NCI-H345 (cell line): ENCODE measurements at regions not wholly inside any gene's neighbourhood (a gene's known extent, or its start where the extent isn't known, plus 50 kb on each side); places are given as distances from the start of the nearest gene placed in this dataset.

Experiments
- DNase-seq: peaks from one replicate; lab custom pipeline; 2025; lab: John Stamatoyannopoulos, UW

GRCh38 chr2:226274143-226274542 lies 525.5 kb downstream of the IRS1 start:
- DNase-seq, result no peak

GRCh38 chr2:226273440-226273839 lies 526.2 kb downstream of the IRS1 start:
- no peak for DNase-seq

GRCh38 chr2:226272435-226272834 lies 527.2 kb downstream of the IRS1 start:
- DNase-seq, result no peak

GRCh38 chr2:226270285-226271058 lies 529.1 kb downstream of the IRS1 start:
- no peak for DNase-seq

GRCh38 chr2:226267516-226268289 lies 531.9 kb downstream of the IRS1 start:
- DNase-seq, result peak; percentile 75

- no peak for DNase-seq
Measured at GRCh38 chr2:226256709-226257376, 542.8 kb downstream of the IRS1 start.

GRCh38 chr2:226256237-226256636 lies 543.4 kb downstream of the IRS1 start:
- DNase-seq, result no peak

GRCh38 chr2:226251661-226252060 lies 548.0 kb downstream of the IRS1 start:
- no peak for DNase-seq

GRCh38 chr2:226247289-226248275 lies 552.0 kb downstream of the IRS1 start:
- DNase-seq, result no peak

- no peak for DNase-seq
Measured at GRCh38 chr2:226234187-226234586, 565.4 kb downstream of the IRS1 start.

- no peak for DNase-seq
Measured at GRCh38 chr2:226233388-226233787, 566.2 kb downstream of the IRS1 start.

GRCh38 chr2:226228080-226228479 lies 571.5 kb downstream of the IRS1 start:
- no peak for DNase-seq

- DNase-seq, result no peak
Measured at GRCh38 chr2:226227341-226227740, 572.3 kb downstream of the IRS1 start.

GRCh38 chr2:226223704-226224103 lies 575.9 kb downstream of the IRS1 start:
- no peak for DNase-seq

- no peak for DNase-seq
Measured at GRCh38 chr2:226220511-226220910, 579.1 kb downstream of the IRS1 start.

GRCh38 chr2:226217191-226217590 lies 582.4 kb downstream of the IRS1 start:
- DNase-seq, result no peak

- DNase-seq, result no peak
Measured at GRCh38 chr2:226216575-226216974, 583.0 kb downstream of the IRS1 start.

- peak; percentile 19 for DNase-seq
Measured at GRCh38 chr2:226215902-226216503, 583.6 kb downstream of the IRS1 start.

GRCh38 chr2:226213717-226214116 lies 585.9 kb downstream of the IRS1 start:
- DNase-seq, result no peak

GRCh38 chr2:226211439-226211838 lies 588.2 kb downstream of the IRS1 start:
- no peak for DNase-seq

GRCh38 chr2:226208726-226209125 lies 590.9 kb downstream of the IRS1 start:
- DNase-seq, result no peak
